Gastroesophageal sphincter (tissue), 3 donors: ENCODE measurements at regions not wholly inside any gene's neighbourhood (a gene's known extent, or its start where the extent isn't known, plus 50 kb on each side); places are given as distances from the start of the nearest gene placed in this dataset.

Source experiments
- CTCF ChIP-seq, 4 experiments: fragments of 200-600 bp in 2 of 4; fragments of 450-650 bp in 2 of 4; sonication (generic) in 1 of 4; IDR thresholded peaks; one replicate each; pipeline ENCODE4 v1.5.1; 2017 to 2019; ENCODE audit warnings: antibody characterized with exemption in 4 of 4, mild to moderate bottlenecking in 2 of 4, moderate library complexity in 2 of 4
- EP300 ChIP-seq: sonication (generic); formaldehyde crosslinking; IDR thresholded peaks from one replicate; pipeline ENCODE4 v1.6.1; 2017; ENCODE audit warnings: antibody characterized with exemption, mild to moderate bottlenecking
- POLR2A ChIP-seq, 2 donors: fragments of 450-650 bp; IDR thresholded peaks; one replicate each; pipeline ENCODE4 v1.6.1; 2017; ENCODE audit warnings: antibody characterized with exemption in 2 of 2, mild to moderate bottlenecking in 2 of 2, moderate library complexity in 1 of 2
- POLR2AphosphoS5 ChIP-seq: sonication (generic); formaldehyde crosslinking; IDR thresholded peaks from one replicate; pipeline ENCODE4 v1.6.1; 2017; ENCODE audit warnings: antibody characterized with exemption

DNA sequence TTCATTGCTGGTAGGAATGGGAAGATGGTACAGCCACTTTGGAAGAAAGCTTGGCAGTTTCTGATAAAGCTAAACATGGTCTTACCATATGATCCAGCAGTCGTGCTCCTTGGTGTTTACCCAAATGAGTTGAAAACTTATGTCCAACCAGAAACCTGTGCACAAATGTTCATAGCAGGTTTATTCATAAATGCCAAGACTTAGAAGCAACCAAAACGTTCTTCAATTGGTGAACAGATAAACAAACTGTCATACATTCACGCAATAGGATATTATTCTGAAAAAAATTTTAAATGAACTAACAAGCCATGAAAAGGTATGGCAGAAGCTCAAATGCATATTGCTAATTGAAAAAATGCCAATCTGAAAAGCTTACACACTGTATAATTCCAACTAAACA is 117.1 kb downstream of the LINC00237 start:
- TF ChIP-seq CTCF (IDR thresholded peaks at IDR 0.05) (no peak), POLR2AphosphoS5 (no peak), EP300 (no peak), POLR2A (IDR thresholded peaks at IDR 0.05) (no peak)
